ENCODE measurements at regions not wholly inside any gene's neighbourhood (a gene's known extent, or its start where the extent isn't known, plus 50 kb on each side); places are given as distances from the start of the nearest gene placed in this dataset.

DNA sequence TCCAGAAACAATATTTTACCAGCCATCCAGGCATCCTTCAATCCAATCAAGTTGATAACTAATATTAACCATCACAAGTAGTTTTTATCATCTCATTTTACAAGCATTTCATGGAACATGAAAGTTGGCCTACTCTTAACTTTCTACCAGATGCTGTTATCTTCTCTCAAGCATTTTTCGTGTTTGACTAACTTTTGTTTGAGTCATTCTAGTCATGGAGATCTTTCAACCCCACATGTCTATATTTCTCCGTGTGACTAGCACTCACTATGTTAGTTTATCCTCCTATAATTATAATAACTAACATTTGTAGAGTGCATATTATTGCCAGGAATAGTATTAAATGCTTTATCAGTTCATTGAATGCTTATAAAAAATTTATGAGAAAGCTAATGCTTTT lies 307.0 kb upstream of the CWC22 start:
- TF ChIP-seq EZH2 (IDR thresholded peaks at IDR 0.05; ENCODE audit: insufficient read depth, poor library complexity, severe bottlenecking) (no peak), EZH2phosphoT487 (IDR thresholded peaks at IDR 0.05; ENCODE audit: insufficient read depth, low read depth) (no peak)
